ENCODE measurements at regions not wholly inside any gene's neighbourhood (a gene's known extent, or its start where the extent isn't known, plus 50 kb on each side); places are given as distances from the start of the nearest gene placed in this dataset.

DNA sequence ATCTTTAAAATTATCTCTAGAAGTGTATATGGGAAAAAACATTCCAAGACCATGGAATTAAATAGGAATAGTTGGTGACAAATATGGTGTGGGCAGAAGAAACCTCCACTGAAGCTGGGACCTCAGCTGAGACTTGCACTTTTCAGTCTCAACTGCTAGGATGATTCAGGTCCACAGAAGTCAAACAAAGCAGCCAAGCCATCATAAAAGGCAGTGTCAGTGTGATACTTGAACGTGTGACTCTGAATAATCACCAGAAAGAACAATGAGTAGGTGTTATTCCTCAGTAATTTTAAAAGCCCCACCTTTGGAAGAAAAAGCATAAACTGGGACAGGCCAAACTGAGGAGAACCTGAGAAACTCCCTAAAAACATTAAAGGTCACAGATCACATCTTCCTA, 90.7 kb downstream of the ZNF281 start:
- intact Hi-C loops (cut with micrococcal nuclease), result no loop called here

- intact Hi-C loops (cut with micrococcal nuclease), result no loop called here
Observed at GRCh38 chr1:200317236-200317635, 92.6 kb downstream of the ZNF281 start.

DNA sequence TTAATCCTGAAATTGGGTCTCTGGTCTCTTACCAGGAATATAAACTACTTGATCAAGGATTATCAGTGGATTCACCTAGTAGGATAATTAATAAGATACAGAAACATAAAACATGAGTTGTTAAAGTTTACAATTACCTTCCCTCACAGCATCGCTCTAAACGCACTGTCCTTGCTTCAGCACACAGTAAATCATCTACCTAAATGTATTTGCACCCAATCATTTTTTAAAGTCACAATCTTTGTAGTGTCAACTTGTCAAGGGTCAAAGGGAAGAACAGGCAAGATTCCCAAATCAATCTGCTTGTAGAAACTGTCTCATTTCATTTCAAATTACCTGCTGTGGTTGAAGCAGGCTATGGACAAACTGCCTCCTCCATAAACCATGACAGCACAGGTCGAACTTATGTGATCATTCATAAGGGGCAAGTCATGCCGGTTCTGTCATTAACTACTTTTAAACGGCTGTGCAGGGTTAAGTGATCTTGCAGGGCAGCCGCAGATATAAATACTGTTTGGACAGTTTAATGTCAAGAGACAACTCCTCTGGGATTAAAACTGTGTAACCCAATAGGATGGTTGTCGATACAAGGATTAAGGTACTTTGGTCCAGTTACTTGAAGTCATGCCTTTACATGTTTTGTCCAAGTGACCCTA, 93.6 kb downstream of the ZNF281 start:
- intact Hi-C loops (cut with micrococcal nuclease), result no loop called here

GRCh38 chr1:200314085-200314750, 95.6 kb downstream of the ZNF281 start:
- intact Hi-C loops (cut with micrococcal nuclease), result no loop called here

DNA sequence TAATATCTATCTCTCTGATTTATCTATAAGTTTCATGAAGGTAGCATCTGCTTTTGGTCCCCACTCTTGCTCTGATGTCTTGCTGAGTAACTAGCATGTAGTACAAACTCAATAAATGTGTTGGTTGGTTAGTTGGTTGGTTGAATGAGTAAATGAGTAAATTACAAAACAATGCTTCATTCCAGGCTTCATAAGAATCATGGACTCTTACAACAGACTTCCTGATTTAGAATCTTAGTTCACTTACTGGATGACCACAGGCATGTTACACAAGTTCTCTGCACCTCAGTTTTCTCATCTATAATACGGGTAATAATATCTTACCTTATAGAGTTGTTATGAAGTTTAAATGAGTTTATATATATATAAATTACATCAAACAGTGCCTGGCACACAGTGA, 98.6 kb downstream of the ZNF281 start:
- intact Hi-C loops (cut with micrococcal nuclease), result no loop called here

DNA sequence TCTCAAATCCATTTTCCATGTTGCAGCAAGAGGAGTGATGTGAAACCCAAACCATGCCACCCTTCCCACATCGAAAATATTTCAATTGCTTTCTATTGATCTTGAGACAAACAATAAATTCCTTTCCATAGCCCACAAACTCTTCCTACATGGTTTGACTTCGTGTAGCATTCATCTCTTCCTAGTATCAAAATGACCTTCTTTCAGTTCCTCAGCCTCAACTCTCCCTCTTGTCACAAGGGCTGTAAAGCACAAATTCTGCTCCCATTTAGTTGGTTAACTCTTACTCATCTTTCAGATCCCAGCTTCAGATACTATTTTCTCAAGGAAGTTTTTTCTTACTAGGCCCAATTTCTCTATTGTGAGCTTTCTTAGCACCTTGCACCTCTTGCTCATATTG, 99.0 kb downstream of the ZNF281 start:
- intact Hi-C loops (cut with micrococcal nuclease), result no loop called here

DNA sequence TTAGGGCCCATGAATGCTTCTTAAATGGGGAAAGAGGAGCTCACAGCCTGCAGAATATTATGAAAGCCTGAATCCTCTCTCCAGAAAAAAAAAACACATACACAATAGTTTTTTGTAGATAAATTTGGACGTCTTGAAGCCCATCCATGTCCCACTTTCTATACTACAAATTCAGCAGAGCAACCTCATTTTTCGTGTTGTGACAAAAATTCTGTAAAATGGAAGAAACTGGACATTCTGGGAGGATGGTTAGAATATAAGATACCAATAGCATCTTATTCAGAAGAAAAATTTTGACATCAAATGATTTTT, 102.1 kb downstream of the ZNF281 start:
- intact Hi-C loops (cut with micrococcal nuclease), result loop anchor here (1.0 to 10.0 kb wide), 7 partner anchors 154 to 623 kb away; no protein-coding TSS in a partner anchor

- intact Hi-C loops (cut with micrococcal nuclease), result loop anchor here (1.0 to 10.0 kb wide), 7 partner anchors 154 to 622 kb away; no protein-coding TSS in a partner anchor
Observed at GRCh38 chr1:200306944-200307754, 102.7 kb downstream of the ZNF281 start.

- intact Hi-C loops (cut with micrococcal nuclease), result loop anchor here (2.0 to 10.0 kb wide), 3 partner anchors 264 to 621 kb away; no protein-coding TSS in a partner anchor
Observed at GRCh38 chr1:200305806-200306205, 104.0 kb downstream of the ZNF281 start.

GRCh38 chr1:200304171-200304570, 105.7 kb downstream of the ZNF281 start:
- intact Hi-C loops (cut with micrococcal nuclease), result loop anchor here (10.0 kb wide), 1 partner anchor 359 kb away; no protein-coding TSS in a partner anchor

- intact Hi-C loops (cut with micrococcal nuclease), result loop anchor here (1.0 to 10.0 kb wide), 8 partner anchors 23 to 358 kb away; no protein-coding TSS in a partner anchor
Observed at GRCh38 chr1:200302921-200303290, 106.9 kb downstream of the ZNF281 start.

DNA sequence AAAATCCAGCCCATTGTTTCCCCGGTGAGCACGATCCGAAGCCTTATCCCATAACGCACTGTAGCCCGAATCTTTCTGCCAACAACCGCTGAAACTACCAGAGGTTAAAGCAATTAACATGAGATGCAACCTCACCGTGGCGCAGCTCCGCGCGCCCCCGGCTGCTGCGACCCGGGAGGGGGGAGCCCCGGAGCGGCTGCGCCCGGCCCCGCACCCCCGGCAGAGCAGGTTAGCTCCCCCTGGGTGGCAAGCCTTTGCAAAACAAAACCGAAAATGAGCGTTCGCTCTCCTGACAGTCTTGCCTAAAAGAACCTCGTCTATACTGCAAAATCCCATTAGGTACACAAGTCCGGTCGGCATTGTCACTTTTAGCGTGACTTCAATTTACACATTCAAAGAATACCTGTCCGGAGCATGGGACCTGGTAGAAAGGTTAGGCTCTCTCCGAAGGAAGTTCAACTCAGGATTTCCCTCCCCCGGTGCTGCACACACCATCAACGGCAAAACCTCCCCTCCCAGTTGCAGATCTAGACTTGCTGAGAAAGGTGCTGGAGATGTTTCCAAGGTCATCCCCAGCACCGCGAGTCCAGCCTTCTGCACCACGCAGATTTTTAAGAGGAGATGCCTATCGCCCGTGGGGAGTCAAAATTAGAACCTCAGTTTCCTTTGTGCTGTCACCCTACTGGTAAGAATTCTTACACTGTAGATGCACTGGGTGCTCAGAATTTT, 107.5 kb downstream of the ZNF281 start:
- intact Hi-C loops (cut with micrococcal nuclease), result loop anchor here (1.0 to 10.0 kb wide), 8 partner anchors 22 to 358 kb away; no protein-coding TSS in a partner anchor

GRCh38 chr1:200301152-200301551, 108.7 kb downstream of the ZNF281 start:
- intact Hi-C loops (cut with micrococcal nuclease), result loop anchor here (10.0 kb wide), 1 partner anchor 356 kb away; no protein-coding TSS in a partner anchor

DNA sequence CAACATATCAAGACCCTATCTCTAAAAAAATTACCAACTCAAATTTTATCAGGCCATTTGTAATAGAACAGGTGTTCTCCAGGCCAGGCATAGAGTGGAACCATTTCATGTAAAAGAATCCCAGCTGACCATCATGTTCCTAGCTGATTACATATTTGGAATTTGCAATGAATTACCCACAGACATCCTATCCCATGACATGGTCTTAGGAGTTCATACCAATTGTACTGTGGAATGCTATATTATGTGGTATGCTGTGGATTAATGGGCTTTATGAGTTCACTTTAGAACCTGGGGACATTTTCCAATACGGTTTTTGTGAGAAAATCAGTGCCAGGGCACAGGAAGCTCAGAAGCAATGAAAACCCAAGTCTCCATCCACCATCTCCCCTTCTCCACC, 110.3 kb downstream of the ZNF281 start:
- intact Hi-C loops (cut with micrococcal nuclease), result no loop called here

- intact Hi-C loops (cut with micrococcal nuclease), result no loop called here
Observed at GRCh38 chr1:200298242-200298641, 111.6 kb downstream of the ZNF281 start.

GRCh38 chr1:200296091-200296661, 113.7 kb downstream of the ZNF281 start:
- intact Hi-C loops (cut with micrococcal nuclease), result no loop called here

DNA sequence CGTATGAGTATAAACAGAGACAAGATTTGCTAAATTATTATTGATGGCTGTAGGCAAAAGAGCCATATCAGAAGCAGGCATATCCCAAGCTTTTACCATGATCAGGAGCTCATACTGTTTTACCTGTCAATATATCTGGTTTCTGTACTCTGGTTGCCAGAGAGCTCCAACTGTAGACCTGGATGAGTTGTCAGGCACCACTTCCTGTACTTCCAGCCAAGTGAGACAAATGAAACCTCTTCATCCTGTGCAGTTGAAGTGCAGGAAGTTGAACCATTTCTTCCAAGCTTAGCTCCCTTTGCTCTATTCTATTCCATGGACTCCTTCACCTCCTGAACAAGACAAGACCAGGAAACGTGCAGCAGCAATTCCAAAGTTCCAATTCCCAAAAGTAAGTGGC, 115.6 kb downstream of the ZNF281 start:
- intact Hi-C loops (cut with micrococcal nuclease), result no loop called here

GRCh38 chr1:200292699-200293098, 117.1 kb downstream of the ZNF281 start:
- intact Hi-C loops (cut with micrococcal nuclease), result no loop called here

DNA sequence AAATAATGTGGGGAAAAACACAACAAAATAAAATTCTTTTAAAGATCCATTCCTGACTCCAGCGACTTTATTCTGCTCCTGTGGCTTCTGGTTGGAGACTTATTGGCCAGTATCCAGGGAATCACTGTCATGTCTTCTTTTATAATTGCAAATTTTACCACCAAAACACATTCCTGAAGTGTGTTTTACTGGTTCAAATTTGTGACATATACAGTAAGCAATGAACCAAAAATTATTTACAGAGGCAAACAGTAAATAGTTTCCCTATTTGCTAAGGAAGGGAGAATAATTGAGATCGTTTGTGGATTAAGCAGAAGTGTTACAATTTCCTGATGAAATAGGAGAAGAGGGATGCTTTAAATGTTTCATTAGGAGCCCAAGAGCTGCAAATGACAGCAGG, 118.7 kb downstream of the ZNF281 start:
- intact Hi-C loops (cut with micrococcal nuclease), result no loop called here

GRCh38 chr1:200290010-200290685, 119.7 kb downstream of the ZNF281 start:
- intact Hi-C loops (cut with micrococcal nuclease), result no loop called here
